ENCODE measurements at regions not wholly inside any gene's neighbourhood (a gene's known extent, or its start where the extent isn't known, plus 50 kb on each side); places are given as distances from the start of the nearest gene placed in this dataset.

GRCh38 chr15:93340406-93340805 lies 251.4 kb upstream of the RGMA start:
- H3K27ac ChIP-seq (ENCODE audit: low read depth, low read length) = no peak overlapping the region
- H2BK120ac ChIP-seq (replicated peaks; ENCODE audit: low read depth, low read length) = no peak overlapping the region
- H4K20me1 ChIP-seq (replicated peaks in 1 of 2; ENCODE audit: control insufficient read depth in 1 of 2, insufficient read depth in 2 of 2, low read length in 2 of 2) = no peaks in the 10 kb centered on the region
- H4K8ac ChIP-seq (ENCODE audit: extremely low read depth, insufficient read depth, low read length) = no peak overlapping the region
- no peak overlapping the region for H2AFZ ChIP-seq (ENCODE audit: low read length)
- FAIRE-seq (no peak), DNase-seq (ENCODE audit: low read depth in 1 of 2, low spot score in 2 of 2) (no peak)
- H3K14ac ChIP-seq (ENCODE audit: insufficient read length) = no peak overlapping the region
- no peaks in the 10 kb centered on the region for H3K23me2 ChIP-seq (ENCODE audit: low read depth, low read length)
- no peak overlapping the region for H3K56ac ChIP-seq (replicated peaks; ENCODE audit: insufficient read length, low read depth, low read length)
- 87% methylated on average over 2 of the region's 2 CpGs; no CpG with 5 or more reads in 1 of the 2 experiments for WGBS, 2 experiments (ENCODE audit: extremely low coverage in 1 of 2, insufficient coverage in 1 of 2, insufficient read length in 1 of 2, insufficient replicate concordance in 2 of 2, low coverage in 1 of 2, low lambda C conversion rate in 2 of 2, missing lambda C conversion rate in 1 of 2)
- H3K36me3 ChIP-seq (ENCODE audit: control insufficient read depth in 2 of 4, insufficient read depth in 4 of 4, low read length in 3 of 4) = no peaks in the 10 kb centered on the region; a peak in 1 of 8 replicates
- H3K9ac ChIP-seq (replicated peaks in 1 of 4; ENCODE audit: extremely low read depth in 1 of 4, low read depth in 3 of 4, low read length in 3 of 4) = no peak overlapping the region
- TF ChIP-seq HDAC2 (IDR thresholded peaks at IDR 0.05; ENCODE audit: borderline replicate concordance in 1 of 2, low read depth in 2 of 2, low read length in 2 of 2) = no peak
- no peak for TF ChIP-seq BACH1 (IDR thresholded peaks at IDR 0.05; ENCODE audit: low read length)
- no peak for TF ChIP-seq CREB1 (IDR thresholded peaks at IDR 0.05)
- no peak for TF ChIP-seq SIX5 (IDR thresholded peaks at IDR 0.05; ENCODE audit: low read depth, low read length)
- TF ChIP-seq SP4 (IDR thresholded peaks at IDR 0.05; ENCODE audit: low read length) = no peak
- H3K79me1 ChIP-seq (ENCODE audit: low read depth, low read length) = no peaks in the 10 kb centered on the region
- ChIA-PET CTCF (ENCODE audit: partially characterized antibody) (interaction anchor here (0.9 to 3.6 kb wide), 4 partner anchors 118 to 308 kb away, joined by 3 to 10 read pairs (median 4); partner anchors contain the start of gene RGMA), POLR2A (ENCODE audit: partially characterized antibody) (no interaction called here)
- no peak overlapping the region for H2AK5ac ChIP-seq (ENCODE audit: low read depth, low read length)
- H3K4me2 ChIP-seq (ENCODE audit: insufficient read depth in 1 of 2, low read depth in 2 of 2, low read length in 2 of 2) = no peak overlapping the region
- no peaks in the 10 kb centered on the region for H3K9me3 ChIP-seq (ENCODE audit: insufficient read depth in 2 of 2, low read depth in 1 of 2, low read length in 1 of 2)
- no peak overlapping the region for H3K18ac ChIP-seq (ENCODE audit: extremely low read depth, low read length)
- H3K23ac ChIP-seq (ENCODE audit: insufficient read length) = no peak overlapping the region
- no peaks in the 10 kb centered on the region for H3K79me2 ChIP-seq (ENCODE audit: control insufficient read depth in 1 of 2, insufficient read depth in 2 of 2, low read length in 2 of 2)
- no peak overlapping the region for H3K4ac ChIP-seq (replicated peaks; ENCODE audit: insufficient read length, low read depth, low read length)
- H3K27me3 ChIP-seq (replicated peaks in 1 of 4; ENCODE audit: control insufficient read depth in 3 of 4, extremely low read depth in 1 of 4, insufficient read depth in 3 of 4, low read length in 3 of 4) = peaks cover 0 to 2% (median 0%) of the 10 kb centered on the region in 4 experiments; a peak in 1 of 7 replicates
- peaks cover 0 to 2% (median 0%) of the 10 kb centered on the region in 4 experiments; a peak in 1 of 7 replicates for H3K4me1 ChIP-seq (replicated peaks in 1 of 4; ENCODE audit: control insufficient read depth in 3 of 4, insufficient read depth in 4 of 4, low read length in 3 of 4)
- H2BK15ac ChIP-seq (ENCODE audit: low read length) = no peak overlapping the region
- H2BK5ac ChIP-seq (ENCODE audit: low read depth, low read length) = no peak overlapping the region
- H2BK20ac ChIP-seq (ENCODE audit: low read length) = no peak overlapping the region
- no peak overlapping the region for H4K91ac ChIP-seq (replicated peaks; ENCODE audit: insufficient read length, low read length)
- no peak overlapping the region for H4K5ac ChIP-seq (ENCODE audit: insufficient read length, low read depth, low read length)
- no peak overlapping the region for H2BK12ac ChIP-seq (ENCODE audit: low read depth, low read length)
- H3K4me3 ChIP-seq (ENCODE audit: extremely low read depth in 1 of 4, insufficient read depth in 2 of 4, low read depth in 3 of 4, low read length in 4 of 4) = no peak overlapping the region

Measured in H1 (cell line).